IMR-90 (cell line): ENCODE measurements at regions not wholly inside any gene's neighbourhood (a gene's known extent, or its start where the extent isn't known, plus 50 kb on each side); places are given as distances from the start of the nearest gene placed in this dataset.

Experiments used
- ATAC-seq: fragments of 200-7000 bp; cut with Tn5 transposase; 2 replicates; pipeline ENCODE4 v1.9.1; 2020; ENCODE audit warnings: low read depth, mild to moderate bottlenecking, moderate library complexity
- BruUV-seq: library from RNA; stranded (reverse); fragments of 400-500 nt; replicated peaks from 2 replicates; lab custom pipeline; 2021; lab: Mats Ljungman, UMichigan
- CTCF ChIA-PET: fragments of 300-600 bp; formaldehyde crosslinking; extraction: SDS; loops from one replicate; lab custom pipeline; 2021; ENCODE audit warnings: antibody characterized with exemption; lab: Yijun Ruan, JAX
- POLR2A ChIA-PET: fragments of 300-600 bp; sonication (Branson Sonifier 250); formaldehyde crosslinking; loops from one replicate; lab custom pipeline; 2022; ENCODE audit warnings: antibody characterized with exemption; ENCODE audit not compliant: unreplicated experiment; lab: Charles Lee
- DNase-seq: peaks from one replicate; pipeline ENCODE4 v3.0.0; 2013
- H2AFZ ChIP-seq: replicated peaks from 2 replicates; pipeline ENCODE3; 2013; ENCODE audit warnings: low read length, mild to moderate bottlenecking; ENCODE audit not compliant: poor library complexity
- H2AK5ac ChIP-seq: 2 replicates; pipeline ENCODE4 v1.6.1; 2013; ENCODE audit warnings: low read depth, low read length, inconsistent platforms
- H2AK9ac ChIP-seq: replicated peaks from 2 replicates; pipeline ENCODE3; 2013; ENCODE audit warnings: mild to moderate bottlenecking, low read depth, low read length, moderate library complexity; ENCODE audit not compliant: poor library complexity
- H2BK120ac ChIP-seq: 2 replicates; pipeline ENCODE4 v1.6.1; 2013; ENCODE audit warnings: low read depth, low read length, inconsistent platforms
- H2BK15ac ChIP-seq: 3 replicates; pipeline ENCODE4 v1.6.1; 2013; ENCODE audit warnings: low read depth, low read length, inconsistent platforms
- H2BK20ac ChIP-seq: 2 replicates; pipeline ENCODE4 v1.6.1; 2013; ENCODE audit warnings: low read depth, mild to moderate bottlenecking, inconsistent platforms, low read length, moderate library complexity
- H2BK5ac ChIP-seq: 2 replicates; pipeline ENCODE4 v1.6.1; 2013; ENCODE audit warnings: mild to moderate bottlenecking, low read depth, low read length, inconsistent platforms; ENCODE audit not compliant: poor library complexity, severe bottlenecking
- H3K14ac ChIP-seq: replicated peaks from 2 replicates; pipeline ENCODE4 v1.6.1; 2013; ENCODE audit warnings: low read depth, low read length, inconsistent platforms
- H3K18ac ChIP-seq: 2 replicates; pipeline ENCODE4 v1.6.1; 2013; ENCODE audit warnings: low read depth, low read length, control low read depth
- H3K23ac ChIP-seq: 2 replicates; pipeline ENCODE4 v1.6.1; 2013; ENCODE audit warnings: low read depth, low read length, inconsistent platforms
- H3K27ac ChIP-seq: 2 replicates; pipeline ENCODE4 v1.5.1; 2013; ENCODE audit warnings: mild to moderate bottlenecking, control low read depth, low read length; ENCODE audit not compliant: insufficient read depth
- H3K27me3 ChIP-seq: 2 replicates; pipeline ENCODE4 v1.6.1; 2013; ENCODE audit warnings: low read length; ENCODE audit not compliant: control insufficient read depth, insufficient read depth
- H3K36me3 ChIP-seq: 2 replicates; pipeline ENCODE4 v1.6.1; 2013; ENCODE audit warnings: low read length, mixed read lengths; ENCODE audit not compliant: control insufficient read depth, insufficient read depth
- H3K4ac ChIP-seq: 2 replicates; pipeline ENCODE4 v1.6.1; 2013; ENCODE audit warnings: low read depth, low read length, inconsistent platforms
- H3K4me1 ChIP-seq: 2 replicates; pipeline ENCODE4 v1.6.1; 2013; ENCODE audit warnings: low read length, mixed read lengths; ENCODE audit not compliant: control insufficient read depth, insufficient read depth
- H3K4me2 ChIP-seq: 2 replicates; pipeline ENCODE4 v1.6.1; 2013; ENCODE audit warnings: low read depth, mild to moderate bottlenecking, control low read depth, low read length, moderate library complexity
- H3K4me3 ChIP-seq: 2 replicates; pipeline ENCODE4 v1.5.1; 2013; ENCODE audit warnings: low read depth, mild to moderate bottlenecking, control low read depth, low read length, moderate library complexity; ENCODE audit not compliant: insufficient read depth
- H3K56ac ChIP-seq: 2 replicates; pipeline ENCODE4 v1.6.1; 2013; ENCODE audit warnings: low read length, inconsistent platforms; ENCODE audit not compliant: insufficient read depth; ENCODE audit errors: extremely low read depth
- H3K79me1 ChIP-seq, 2 experiments: 2 replicates each; pipeline ENCODE4 v1.6.1; 2013; ENCODE audit warnings: low read length in 2 of 2, inconsistent platforms in 1 of 2, low read depth in 1 of 2
- H3K9ac ChIP-seq: 2 replicates; pipeline ENCODE4 v1.6.1; 2013; ENCODE audit warnings: low read depth, low read length, control low read depth
- H3K9me1 ChIP-seq: 2 replicates; pipeline ENCODE4 v1.6.1; 2013; ENCODE audit warnings: low read length, inconsistent platforms; ENCODE audit not compliant: insufficient read depth
- H3K9me3 ChIP-seq: 2 replicates; pipeline ENCODE4 v1.6.1; 2013; ENCODE audit warnings: low read length; ENCODE audit not compliant: control insufficient read depth, insufficient read depth
- H4K20me1 ChIP-seq: 2 replicates; pipeline ENCODE4 v1.6.1; 2013; ENCODE audit warnings: low read length, inconsistent platforms; ENCODE audit not compliant: insufficient read depth
- H4K5ac ChIP-seq: 2 replicates; pipeline ENCODE4 v1.6.1; 2013; ENCODE audit warnings: mild to moderate bottlenecking, low read depth, low read length, control low read depth
- H4K8ac ChIP-seq, 2 experiments: 2 replicates each; pipeline ENCODE4 v1.6.1; 2013; ENCODE audit warnings: low read depth in 2 of 2, low read length in 2 of 2, control low read depth in 1 of 2, inconsistent platforms in 1 of 2
- H4K91ac ChIP-seq: 2 replicates; pipeline ENCODE4 v1.6.1; 2013; ENCODE audit warnings: low read depth, low read length, inconsistent platforms; ENCODE audit not compliant: insufficient read depth
- CEBPB ChIP-seq: IDR thresholded peaks from 2 replicates; pipeline ENCODE4 v1.6.1; 2012; ENCODE audit warnings: low read depth, low read length, improper control_type of control experiment
- ELK1 ChIP-seq: fragments of 150-350 bp; IDR thresholded peaks from 2 replicates; pipeline ENCODE4 v1.6.1; 2016; ENCODE audit warnings: low read depth, mild to moderate bottlenecking, low read length, moderate library complexity, borderline replicate concordance
- FOS ChIP-seq: fragments of 150-350 bp; IDR thresholded peaks from 2 replicates; pipeline ENCODE4 v1.6.1; 2016; ENCODE audit warnings: low read depth, low read length
- MAFK ChIP-seq: IDR thresholded peaks from 2 replicates; pipeline ENCODE4 v1.6.1; 2012; ENCODE audit warnings: low read depth, low read length, improper control_type of control experiment
- RAD21 ChIP-seq: IDR thresholded peaks from 2 replicates; pipeline ENCODE4 v1.6.1; 2012; ENCODE audit warnings: low read length, improper control_type of control experiment
- WGBS, 2 experiments: methylation state at CpG; one replicate each; pipeline versions ENCODE4 v1.1.5 to v1.1.7; 2013; ENCODE audit warnings: missing lambda C conversion rate in 2 of 2; ENCODE audit not compliant: insufficient read length in 1 of 2; ENCODE audit errors: extremely low coverage in 2 of 2; 5-methylcytosine and 5-hydroxymethylcytosine counted together
- dilution Hi-C: fragments of 300-500 bp; cut with HindIII; formaldehyde crosslinking; loops from one replicate; pipeline ENCODE4 v1.14.3; 2018; ENCODE audit warnings: low sequenced_read_pairs; ENCODE audit not compliant: unreplicated experiment
- in situ Hi-C: fragments of 300-500 bp; cut with MboI; formaldehyde crosslinking; loops from 3 replicates; pipeline ENCODE4 v1.14.3; 2019; ENCODE audit warnings: low sequenced_read_pairs, inconsistent platforms, mixed read lengths
- intact Hi-C: fragments of 100-400 bp; cut with micrococcal nuclease; formaldehyde crosslinking; loops from 2 replicates; pipeline ENCODE4 v1.10.0; 2022

DNA sequence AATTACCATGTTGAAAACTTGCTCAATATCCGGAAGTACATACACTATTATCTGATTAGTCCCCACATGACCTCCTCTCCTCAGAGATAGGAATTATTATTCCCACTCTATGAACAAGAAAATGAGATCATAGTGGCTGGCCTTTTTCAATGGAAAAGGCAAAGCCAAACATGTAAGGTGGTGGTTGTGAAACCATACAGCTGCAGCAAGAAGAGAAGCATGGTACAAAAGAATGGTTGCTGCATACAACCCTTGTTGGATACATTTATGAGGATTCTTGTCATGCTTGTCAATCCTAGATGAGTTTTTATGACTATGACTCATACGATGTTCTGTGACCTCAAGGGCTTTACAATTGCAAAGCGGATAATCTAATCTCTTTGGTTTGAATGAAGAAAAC, 514.7 kb downstream of the PLPP3 start:
- Histone ChIP-seq H3K9me3 (no peaks in the 10 kb centered on the region), H3K23ac (no peak overlapping the region), H4K91ac (no peak overlapping the region), H2AK9ac (no peak overlapping the region), H4K8ac (no peak overlapping the region), H2BK5ac (no peak overlapping the region), H3K9ac (no peak overlapping the region), H3K18ac (no peak overlapping the region), H2BK120ac (no peak overlapping the region), H2BK20ac (no peak overlapping the region), H4K20me1 (no peaks in the 10 kb centered on the region), H3K9me1 (peaks cover 9% of the 10 kb centered on the region; the same call in 1 of the 2 replicates), H2AFZ (no peak overlapping the region), H3K36me3 (no peaks in the 10 kb centered on the region), H4K5ac (no peak overlapping the region), H3K4ac (no peak overlapping the region), H3K27me3 (no peaks in the 10 kb centered on the region), H3K56ac (no peak overlapping the region), H3K79me1 (no peaks in the 10 kb centered on the region), H3K4me3 (no peak overlapping the region), H3K27ac (no peak overlapping the region), H3K14ac (no peak overlapping the region), H3K4me1 (peaks cover 11% of the 10 kb centered on the region), H2AK5ac (no peak overlapping the region), H2BK15ac (no peak overlapping the region), H3K4me2 (no peak overlapping the region)
- POLR2A ChIA-PET: no interaction called here
- CTCF ChIA-PET: no interaction called here
- in situ Hi-C loops (no loop called here), intact Hi-C loops (loop anchor here (5.0 to 10.0 kb wide), 3 partner anchors 420 to 560 kb away; partner anchors contain the start of gene PLPP3), dilution Hi-C loops (no loop called here)
- BruUV-seq: no TSS peak
- WGBS, 2 experiments: no CpG with 5 or more reads among the region's 3 CpGs
- ATAC-seq (no peak; the same call in 1 of the 2 replicates), DNase-seq (peak; percentile 61)
- TF ChIP-seq FOS (no peak), MAFK (no peak), RAD21 (no peak), CEBPB (peak; percentile 23; the same call in 1 of the 2 replicates), ELK1 (no peak)
